NB4 (cell line): ENCODE measurements at regions not wholly inside any gene's neighbourhood (a gene's known extent, or its start where the extent isn't known, plus 50 kb on each side); places are given as distances from the start of the nearest gene placed in this dataset.

Experiments
- DNase-seq: peaks from one replicate; pipeline ENCODE4 v3.0.0; 2010; ENCODE audit warnings: low read depth
- H3K4me3 ChIP-seq: one replicate; pipeline ENCODE4 v1.5.1; 2011; ENCODE audit warnings: mild to moderate bottlenecking, low read depth, low read length, moderate library complexity
- CTCF ChIP-seq: IDR thresholded peaks from one replicate; pipeline ENCODE4 v1.5.1; 2012; ENCODE audit warnings: low read depth, low read length
- MAX ChIP-seq: IDR thresholded peaks from 2 replicates; pipeline ENCODE4 v1.6.1; 2011; ENCODE audit warnings: low read depth, low read length
- MYC ChIP-seq: IDR thresholded peaks from 2 replicates; pipeline ENCODE4 v1.6.1; 2011; ENCODE audit warnings: low read depth, low read length
- POLR2A ChIP-seq: IDR thresholded peaks from 2 replicates; pipeline ENCODE4 v1.6.1; 2011; ENCODE audit warnings: mild to moderate bottlenecking; ENCODE audit not compliant: insufficient read length; ENCODE audit errors: extremely low read depth

- TF ChIP-seq POLR2A (no peak), MAX (no peak), MYC (no peak), CTCF (no peak)
- no peak for DNase-seq
- no peak overlapping the region for H3K4me3 ChIP-seq
Measured at GRCh38 chr2:224210286-224211180, 171.4 kb upstream of the SERPINE2 start.

- no peak overlapping the region for H3K4me3 ChIP-seq
- TF ChIP-seq MYC, result no peak
- no peak for TF ChIP-seq MAX
- no peak for TF ChIP-seq CTCF
- no peak for TF ChIP-seq POLR2A
- DNase-seq, result no peak
Measured at GRCh38 chr2:224209555-224210285, 170.6 kb upstream of the SERPINE2 start.

GRCh38 chr2:224208443-224208842 is 169.4 kb upstream of the SERPINE2 start:
- no peak overlapping the region for H3K4me3 ChIP-seq
- no peak for DNase-seq
- TF ChIP-seq POLR2A (no peak), CTCF (no peak), MYC (no peak), MAX (no peak)

- no peak for DNase-seq
- no peak for TF ChIP-seq POLR2A
- TF ChIP-seq MAX, result no peak
- TF ChIP-seq MYC, result no peak
- no peak for TF ChIP-seq CTCF
Measured at GRCh38 chr2:224208007-224208406, 168.9 kb upstream of the SERPINE2 start.

GRCh38 chr2:224206816-224207215 is 167.7 kb upstream of the SERPINE2 start:
- no peak for DNase-seq
- no peak for TF ChIP-seq MAX
- TF ChIP-seq MYC, result no peak
- no peak for TF ChIP-seq POLR2A
- no peak for TF ChIP-seq CTCF
- H3K4me3 ChIP-seq, result no peak overlapping the region

More at GRCh38 chr2:224208007-224208406, 168.9 kb upstream of the SERPINE2 start:
- H3K4me3 ChIP-seq, result no peak overlapping the region
